ENCODE measurements at regions not wholly inside any gene's neighbourhood (a gene's known extent, or its start where the extent isn't known, plus 50 kb on each side); places are given as distances from the start of the nearest gene placed in this dataset.

GRCh38 chr14:66240105-66240504 is 246.1 kb upstream of the CCDC196 start:
- TF ChIP-seq CTCF (IDR thresholded peaks at IDR 0.05) (no peak), POLR2A (IDR thresholded peaks at IDR 0.05) (no peak)

Data from body of pancreas (tissue), 4 donors.